ENCODE measurements at regions not wholly inside any gene's neighbourhood (a gene's known extent, or its start where the extent isn't known, plus 50 kb on each side); places are given as distances from the start of the nearest gene placed in this dataset.
"Not testable (repeated sequence)": the region's sequence is repeated elsewhere in the genome, so short reads cannot be mapped to it uniquely, and the experiment has no call there.

DNA sequence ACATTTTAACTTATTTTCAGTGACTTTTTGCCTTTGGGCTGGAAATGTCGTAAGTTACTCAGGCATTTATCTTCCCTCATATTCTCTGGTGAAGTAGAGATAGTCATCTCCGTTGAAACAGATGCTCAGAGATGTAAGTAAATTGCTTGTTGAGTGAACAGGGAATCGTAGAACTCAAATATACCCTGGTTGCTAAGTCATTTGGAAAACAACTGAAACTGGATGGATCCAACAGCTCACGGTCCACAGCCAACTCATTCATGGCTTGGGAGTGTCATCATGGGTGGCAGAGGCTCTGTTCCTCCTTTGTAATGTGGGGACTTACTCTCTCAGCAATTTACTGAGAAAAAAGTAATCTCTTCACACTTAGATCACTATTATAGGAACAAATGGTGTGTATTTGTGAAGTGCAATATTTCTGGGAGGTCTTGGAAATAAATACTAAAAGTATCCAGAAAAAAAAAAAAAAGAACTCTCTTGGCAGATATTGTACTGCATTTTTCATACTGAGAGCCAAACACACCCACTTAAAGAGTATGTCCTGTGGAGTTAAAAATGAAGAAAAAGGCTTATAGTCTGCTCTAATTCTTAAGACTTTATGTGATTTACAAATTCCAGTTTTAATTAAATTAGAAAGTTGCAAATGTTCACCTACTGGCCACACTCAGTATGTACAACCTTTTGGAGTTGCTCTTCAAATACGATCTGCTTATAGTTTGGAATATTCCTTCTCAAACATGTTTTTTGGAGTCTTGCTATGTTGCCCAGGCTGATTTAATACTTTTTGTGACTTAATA lies 107.4 kb downstream of the LEPR start:
- no peak for DNase-seq

DNA sequence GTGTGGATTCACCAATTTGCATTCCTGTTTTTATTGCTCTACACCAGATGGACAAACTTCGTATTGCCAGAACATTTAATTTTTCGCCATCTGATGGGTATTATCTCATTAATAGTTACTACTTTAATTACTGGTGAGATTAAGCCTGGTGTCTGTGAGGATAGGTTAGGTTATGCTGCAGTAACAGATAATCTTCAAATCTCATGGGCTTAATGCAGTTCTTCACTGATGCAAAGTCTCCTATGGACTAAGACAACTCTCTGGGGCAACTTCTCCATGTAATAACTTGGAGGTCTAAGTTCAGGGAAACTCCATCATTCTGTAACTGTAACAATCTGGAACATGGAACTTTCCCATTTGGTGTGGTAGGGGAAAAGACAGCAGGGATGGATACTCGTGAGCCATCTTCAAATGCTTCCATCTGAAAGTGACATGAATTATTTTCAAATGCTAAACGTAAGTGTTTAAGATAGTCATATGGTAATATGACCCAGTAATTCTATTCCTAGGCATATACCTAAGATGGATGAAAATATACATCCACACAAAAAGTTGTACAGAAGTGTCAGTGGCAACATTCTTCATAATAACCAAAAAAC lies 111.6 kb downstream of the LEPR start:
- no peak for DNase-seq

DNA sequence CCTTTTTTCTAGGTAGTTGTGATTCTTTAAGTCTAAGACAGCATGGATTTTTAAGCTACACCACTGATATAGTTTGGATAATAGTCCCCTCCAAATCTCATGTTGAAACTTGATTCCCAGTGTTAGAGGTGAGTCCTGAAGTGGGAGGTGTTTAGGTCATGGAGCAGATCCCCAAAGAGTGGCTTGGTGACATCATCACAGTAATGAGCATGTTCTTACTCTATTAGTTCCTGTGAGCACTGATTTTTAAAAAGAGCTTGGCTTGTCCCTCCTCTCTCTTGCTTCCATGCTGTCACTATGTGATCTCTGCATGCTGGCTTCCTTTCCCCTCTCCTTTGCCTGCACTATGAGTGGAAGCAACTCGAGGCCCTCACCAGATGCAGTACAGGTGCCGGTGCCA lies 115.5 kb downstream of the LEPR start:
- DNase-seq, result no peak

DNA sequence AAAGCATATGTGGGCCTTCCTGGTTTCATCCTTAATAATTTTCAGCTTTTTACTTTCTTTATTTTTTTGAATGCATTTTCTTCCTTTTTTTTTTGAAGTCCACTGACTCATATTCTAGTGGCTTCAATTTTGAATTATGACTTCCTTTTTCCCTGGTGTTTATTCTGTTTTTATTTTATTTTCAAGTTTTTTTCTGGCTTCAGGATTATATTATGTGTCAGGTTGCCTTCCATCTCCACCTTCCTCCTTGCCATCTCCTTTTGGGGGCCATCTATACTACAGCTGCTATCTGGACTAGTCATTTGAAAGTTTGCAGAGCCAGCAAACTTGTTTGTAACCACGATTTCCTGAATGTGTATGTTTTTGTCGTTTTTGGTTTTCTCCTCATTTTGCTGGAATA lies 117.6 kb downstream of the LEPR start:
- DNase-seq, result no peak

DNA sequence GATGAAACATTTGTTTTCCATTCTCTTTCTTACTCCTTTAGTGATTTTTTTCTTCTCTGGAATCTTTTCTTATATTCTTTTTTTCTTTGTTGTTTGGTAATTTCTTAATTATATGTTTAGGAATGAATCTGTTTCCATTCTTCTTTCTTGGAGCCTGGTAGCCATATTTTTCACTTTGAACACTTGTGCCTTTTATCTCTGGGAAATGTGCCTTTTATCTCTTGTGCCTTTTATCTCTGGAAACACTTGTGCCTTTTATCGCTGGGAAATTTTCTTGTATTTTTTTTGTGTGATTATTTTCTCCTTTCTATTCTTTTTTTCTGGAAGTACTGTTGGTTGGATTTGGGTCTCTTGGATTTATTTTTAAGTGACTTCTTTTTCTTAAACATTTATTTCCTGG lies 118.2 kb downstream of the LEPR start:
- no peak for DNase-seq

DNA sequence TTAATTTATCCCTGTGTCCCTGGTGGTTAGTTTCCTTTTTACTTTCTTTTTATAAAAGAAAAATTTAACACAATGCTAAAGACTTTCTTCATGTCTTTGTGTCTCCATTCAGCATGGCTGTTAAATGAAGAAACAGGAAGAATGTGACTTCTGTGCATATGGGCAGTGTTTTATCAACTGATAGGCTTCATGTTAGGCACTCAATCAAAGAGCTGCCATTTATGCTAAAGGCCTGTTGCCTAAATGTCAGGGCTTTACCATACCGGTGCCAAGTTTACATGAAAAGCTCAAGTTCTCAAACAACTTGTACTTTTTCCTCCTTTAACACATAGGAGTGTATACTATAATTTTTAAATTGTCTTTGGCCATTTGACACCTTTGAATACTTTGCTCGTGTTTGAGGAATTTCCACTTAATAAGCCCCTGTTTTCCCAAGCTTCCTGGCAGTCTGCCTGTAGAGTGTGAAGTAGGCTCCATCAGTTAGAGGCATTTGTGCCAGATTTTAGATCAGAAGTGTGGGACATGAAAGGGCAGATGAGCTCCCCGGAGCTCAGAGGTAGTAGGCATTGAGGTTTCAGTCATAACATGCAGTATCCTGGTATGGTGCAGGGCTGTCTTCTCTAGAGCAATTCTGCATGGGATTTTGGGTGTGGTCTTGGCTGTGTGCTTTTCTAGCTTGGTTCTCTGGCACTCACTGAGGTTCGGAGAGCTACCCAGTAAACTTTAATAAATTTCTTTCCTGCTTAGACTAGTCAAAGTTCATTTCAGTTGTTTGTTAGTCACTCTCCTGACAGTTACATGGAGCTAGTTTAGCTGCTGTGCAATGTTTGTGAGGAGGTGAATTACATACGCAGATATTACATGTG lies 119.0 kb downstream of the LEPR start:
- no peak for DNase-seq

DNA sequence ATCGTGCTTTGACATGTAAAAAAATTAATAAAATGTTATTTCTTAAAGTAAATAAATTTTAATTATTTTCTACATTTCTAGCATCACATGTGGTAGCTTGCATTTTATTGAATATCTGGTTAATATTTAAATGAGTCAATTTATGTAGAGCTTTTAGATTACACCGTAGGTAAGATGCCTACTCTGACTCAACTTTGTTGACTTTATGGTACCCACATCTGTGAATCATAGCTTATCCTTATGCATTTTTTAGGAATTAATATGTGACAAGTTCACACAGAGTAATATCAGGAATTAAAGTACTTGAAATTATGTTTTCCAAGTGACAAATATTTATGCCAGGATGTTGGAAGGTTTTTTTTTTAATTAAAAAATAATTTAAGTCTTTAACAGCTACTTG lies 120.7 kb downstream of the LEPR start:
- DNase-seq, result no peak

DNA sequence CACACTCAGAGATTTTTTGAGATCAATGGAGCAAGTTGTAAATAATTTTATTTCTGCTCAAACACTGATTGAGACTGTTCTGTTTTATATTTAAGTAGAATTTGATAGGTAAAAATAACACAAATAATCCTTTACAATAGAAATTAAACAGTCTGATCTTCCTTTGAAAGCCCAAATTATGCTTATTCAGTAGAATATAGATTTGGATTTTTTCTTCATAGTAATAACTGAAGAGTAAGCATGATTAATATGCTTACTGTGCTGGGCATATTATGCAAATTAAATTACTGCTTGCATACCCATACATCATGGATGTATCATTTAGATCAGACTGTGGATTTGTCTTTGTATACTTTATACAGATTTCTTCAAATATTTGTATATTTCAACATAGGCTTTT lies 121.4 kb downstream of the LEPR start:
- no peak for DNase-seq

DNA sequence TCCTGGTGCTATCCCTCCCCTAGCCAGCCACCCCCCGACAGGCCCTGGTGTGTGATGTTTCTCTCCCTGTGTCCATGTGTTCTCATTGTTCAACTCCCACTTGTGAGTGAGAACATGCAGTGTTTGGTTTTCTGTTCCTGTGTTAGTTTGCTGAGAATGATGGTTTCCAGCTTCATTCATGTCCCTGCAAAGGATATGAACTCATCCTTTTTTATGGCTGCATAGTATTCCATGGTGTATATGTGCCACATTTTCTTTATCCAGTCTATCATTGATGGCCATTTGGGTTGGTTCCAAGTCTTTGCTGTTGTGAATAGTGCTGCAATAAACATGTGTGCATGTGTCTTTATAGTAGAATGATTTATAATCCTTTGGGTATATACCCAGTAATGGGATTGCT lies 122.1 kb downstream of the LEPR start:
- DNase-seq, result not testable (repeated sequence)

DNA sequence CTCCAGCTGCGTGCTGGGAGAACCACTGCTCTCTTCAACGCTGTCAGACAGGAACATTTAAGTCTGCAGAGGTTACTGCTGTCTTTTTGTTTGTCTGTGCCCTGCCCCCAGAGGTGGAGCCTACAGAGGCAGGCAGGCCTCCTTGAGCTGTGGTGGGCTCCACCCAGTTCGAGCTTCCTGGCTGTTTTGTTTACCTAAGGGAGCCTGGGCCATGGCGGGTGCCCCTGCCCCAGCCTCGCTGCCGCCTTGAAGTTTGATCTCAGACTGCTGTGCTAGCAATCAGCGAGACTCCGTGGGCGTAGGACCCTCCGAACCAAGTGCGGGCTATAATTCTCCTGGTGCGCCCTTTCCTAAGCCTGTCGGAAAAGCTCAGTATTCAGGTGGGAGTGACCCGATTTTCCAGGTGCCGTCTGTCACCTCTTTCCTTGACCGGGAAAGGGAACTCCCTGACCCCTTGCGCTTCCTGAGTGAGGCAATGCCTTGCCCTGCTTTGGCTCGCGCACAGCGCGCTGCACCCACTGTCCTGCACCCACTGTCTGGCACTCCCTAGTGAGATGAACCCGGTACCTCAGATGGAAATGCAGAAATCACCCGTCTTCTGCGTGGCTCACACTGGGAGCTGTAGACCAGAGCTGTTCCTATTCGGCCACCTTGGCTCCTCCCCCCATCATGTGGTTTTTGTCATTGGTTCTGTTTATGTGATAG lies 130.0 kb downstream of the LEPR start:
- DNase-seq, result not testable (repeated sequence)

DNA sequence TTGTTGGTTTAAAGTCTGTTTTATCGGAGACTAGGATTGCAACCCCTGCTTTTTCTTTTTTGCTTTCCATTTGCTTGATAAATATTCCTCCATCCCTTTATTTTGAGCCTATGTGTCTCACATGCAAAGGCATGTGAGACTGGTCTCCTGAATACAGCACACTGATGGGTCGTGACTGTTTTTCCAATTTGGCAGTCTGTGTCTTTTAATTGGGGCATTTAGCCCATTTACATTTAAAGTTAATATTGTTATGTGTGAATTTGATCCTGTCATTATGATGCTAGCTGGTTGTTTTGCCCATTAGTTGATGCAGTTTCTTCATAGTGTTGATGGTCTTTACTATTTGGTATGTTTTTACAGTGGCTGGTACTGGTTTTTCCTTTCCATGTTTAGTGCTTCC lies 132.0 kb downstream of the LEPR start:
- DNase-seq, result not testable (repeated sequence)

DNA sequence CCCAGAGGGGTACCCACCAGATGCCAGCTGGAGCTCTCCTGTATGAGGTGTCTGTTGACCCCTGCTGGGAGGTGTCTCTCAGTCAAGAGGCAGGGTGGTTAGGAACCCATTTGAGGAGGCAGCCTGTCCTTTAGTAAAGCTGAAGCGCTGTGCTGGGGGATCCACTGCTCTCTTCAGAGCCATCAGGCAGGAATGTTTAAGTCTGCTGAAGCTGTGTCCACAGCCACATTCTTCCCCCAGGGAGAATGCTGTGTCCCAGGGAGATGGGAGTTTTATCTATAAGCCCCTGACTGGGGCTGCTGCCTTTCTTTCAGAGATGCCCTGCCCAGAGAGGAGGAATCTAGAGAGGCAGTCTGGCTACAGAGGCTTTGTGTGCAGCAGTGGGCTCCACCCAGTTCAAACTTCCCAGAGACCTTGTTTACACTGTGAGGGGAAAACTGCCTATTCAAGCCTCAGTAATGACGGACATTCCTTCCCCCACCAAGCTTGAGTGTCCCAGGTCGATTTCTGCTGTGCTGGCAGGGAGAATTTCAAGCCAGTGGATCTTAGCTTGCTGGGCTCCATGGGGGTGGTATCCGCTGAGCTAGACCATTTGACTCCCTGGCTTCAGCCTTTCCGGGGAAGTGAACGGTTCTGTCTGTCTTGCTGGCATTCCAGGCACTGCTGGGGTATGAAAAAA lies 133.8 kb downstream of the LEPR start:
- DNase-seq, result not testable (repeated sequence)

DNA sequence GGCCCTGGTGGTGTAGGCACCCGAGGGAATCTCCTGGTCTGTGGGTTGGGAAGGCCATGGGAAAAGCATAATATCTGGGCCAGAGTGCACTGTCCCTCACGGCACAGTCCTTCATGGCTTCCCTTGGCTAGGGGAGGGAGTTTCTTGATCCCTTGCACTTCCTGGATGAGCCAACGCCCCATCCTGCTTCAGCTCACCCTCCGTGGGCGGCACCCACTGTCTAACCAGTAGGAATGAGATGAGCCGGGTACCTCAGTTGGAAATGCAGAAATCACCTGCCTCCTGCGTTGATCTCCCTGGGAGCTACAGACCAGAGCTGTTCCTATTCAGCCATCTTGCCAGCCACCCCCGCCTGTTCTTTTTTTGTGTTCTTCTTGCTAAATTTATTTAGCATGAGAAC lies 134.4 kb downstream of the LEPR start:
- no peak for DNase-seq

DNA sequence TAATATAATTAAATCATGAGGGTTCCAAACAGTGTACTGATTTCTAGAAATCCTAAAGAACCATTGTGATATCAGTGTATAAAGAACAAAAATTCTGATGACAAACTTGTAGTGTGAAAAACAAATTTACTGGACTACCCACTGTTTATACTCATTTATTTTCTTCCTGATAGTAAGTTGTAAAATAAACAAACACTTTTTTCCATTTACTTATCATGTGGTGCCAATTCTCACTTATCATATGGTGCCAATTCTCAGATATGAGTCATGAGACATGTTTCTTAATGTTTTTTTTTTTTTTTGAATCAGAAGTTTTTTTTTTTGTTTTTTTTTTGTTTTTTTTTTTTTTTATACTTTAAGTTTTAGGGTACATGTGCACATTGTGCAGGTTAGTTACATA lies 137.7 kb downstream of the LEPR start:
- no peak for DNase-seq

DNA sequence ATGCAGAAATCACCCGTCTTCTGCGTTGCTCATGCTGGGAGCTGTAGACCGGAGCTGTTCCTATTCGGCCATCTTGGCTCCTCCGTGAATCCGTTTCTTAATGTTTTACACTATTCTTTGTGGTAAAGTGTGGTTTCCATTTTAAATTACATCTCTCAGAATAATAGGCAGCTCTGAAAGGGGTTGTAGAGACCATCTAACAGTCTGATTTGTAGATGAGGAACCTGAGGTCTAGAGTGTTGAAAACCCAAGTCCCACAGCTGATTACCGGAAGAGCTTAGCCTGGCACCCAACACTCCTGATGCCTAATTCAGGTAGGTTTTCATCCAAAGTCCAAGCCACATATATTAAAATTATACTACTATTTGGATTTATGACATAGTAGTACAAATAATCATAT lies 144.0 kb downstream of the LEPR start:
- no peak for DNase-seq

DNA sequence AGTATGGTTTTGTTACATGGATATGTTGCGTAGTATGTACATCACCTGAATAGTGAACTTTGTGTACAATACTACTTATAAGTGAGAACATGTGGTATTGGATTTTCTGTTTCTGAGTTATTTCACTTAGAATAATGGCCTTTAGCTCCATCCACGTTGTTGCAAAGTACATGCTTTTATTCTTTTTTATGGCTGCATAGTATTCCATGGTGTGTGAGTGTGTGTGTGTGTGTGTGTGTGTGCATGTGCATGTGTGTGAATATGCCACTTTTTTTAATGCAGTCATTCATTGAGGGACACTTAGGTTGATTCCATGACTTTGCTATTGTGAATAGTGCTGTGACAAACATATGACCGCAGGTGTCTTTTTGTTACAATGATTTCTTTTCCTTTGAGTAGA lies 147.8 kb downstream of the LEPR start:
- DNase-seq, result no peak

DNA sequence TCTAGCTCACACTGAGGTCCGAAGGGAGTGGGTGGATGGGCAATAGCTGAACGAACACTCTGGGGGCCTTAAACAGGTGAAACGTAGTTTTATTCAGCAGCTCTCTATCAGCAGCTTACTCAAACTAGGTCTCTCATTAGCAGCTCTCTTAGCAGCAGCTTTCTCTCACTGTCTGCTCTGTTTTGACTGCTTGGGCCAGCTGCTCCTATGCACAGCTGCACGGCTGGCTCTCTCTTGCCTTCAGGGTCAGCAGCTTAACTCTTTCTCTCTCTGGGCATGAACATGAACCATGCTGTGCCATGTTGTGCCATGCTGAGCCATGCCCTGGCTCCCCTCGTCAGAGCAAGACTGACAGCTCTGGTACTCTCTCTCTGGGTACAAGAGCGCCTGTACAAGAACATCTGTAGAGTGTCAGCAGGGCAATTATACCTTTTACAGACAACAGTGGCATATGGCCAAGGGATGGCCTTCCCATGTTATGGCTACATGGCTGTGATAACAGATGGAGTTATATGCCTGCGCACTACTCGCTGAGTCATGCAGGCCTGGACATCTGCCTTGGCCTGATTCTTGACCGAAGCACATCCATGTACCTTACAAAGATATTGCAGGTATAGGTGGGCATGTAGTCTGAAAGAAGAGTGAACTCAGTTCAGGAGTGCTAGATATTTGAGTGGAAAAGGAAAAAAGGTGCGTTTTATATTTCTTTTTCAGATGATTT lies 152.4 kb downstream of the LEPR start:
- DNase-seq, result no peak

DNA sequence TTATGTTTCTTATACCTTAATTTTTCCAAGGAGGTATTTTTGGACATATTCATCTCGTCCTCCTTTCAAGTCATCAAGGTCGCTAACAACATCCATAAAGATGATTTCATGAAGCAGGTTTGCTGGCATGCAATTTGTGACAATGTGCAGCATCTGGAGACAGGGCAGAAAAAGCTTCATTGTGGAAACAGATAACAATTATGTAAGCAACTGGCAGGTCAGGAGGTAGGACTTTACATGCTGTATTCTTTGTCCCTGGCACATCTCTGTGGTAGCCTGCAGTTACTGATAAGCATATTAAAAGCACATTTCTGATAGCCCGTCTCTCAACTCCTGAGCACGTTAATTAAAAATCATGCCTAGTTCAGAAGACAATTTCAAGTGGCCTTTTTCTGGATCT lies 156.8 kb downstream of the LEPR start:
- no peak for DNase-seq

DNA sequence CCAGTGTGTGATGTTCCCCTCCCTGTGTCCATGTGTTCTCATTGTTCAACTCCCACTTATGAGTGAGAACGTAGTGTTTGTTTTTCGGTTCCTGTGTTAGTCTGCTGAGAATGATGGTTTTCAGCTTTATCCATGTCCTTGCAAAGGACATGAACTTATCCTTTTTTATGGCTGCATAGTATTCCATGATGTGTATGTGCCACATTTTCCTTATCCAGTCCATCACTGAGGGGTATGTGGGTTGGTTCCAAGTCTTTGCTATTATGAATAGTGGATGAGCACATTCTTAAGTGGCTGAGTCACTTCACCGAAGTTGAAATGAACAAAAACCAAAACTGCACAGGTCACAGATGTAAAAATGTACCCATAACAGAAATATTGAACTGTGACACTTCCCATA lies 157.5 kb downstream of the LEPR start:
- DNase-seq, result not testable (repeated sequence)

DNA sequence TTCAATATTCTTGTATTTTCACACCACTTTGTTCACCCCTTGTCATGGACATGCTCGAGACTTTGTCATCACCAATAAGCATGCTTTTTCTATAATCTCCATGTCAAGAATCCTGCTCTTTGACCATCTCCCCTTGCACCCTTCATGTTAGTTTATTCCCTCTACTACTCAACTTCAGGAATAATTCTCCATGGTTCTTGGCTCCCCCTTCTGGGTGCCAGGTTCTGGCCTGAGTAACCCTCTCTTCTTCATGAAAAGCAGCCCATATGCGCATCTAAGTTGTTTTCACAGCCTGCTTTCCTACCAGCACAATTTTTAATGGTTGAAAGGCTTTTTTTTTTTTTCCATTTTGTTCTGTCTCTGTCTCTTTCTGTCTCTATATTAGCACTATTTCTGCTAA lies 160.7 kb downstream of the LEPR start:
- DNase-seq, result no peak

DNA sequence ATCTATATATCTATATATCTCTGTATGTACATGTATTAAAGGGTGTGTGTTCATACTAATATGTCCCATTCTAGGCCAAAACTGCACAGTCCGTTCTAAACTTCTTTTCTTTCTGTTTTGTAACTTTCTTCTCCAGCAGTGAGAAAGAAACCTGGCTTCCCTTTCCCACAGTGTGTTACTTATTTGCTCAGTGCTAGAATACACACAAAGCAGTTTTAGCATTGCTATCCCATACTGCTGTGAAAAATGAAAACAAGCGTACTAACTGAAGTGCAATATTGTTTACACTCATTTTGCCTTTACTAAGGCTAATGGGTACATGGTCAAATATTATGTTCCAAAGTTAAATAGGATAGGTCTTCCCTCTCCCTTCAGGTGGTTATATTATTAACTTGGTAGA lies 163.9 kb downstream of the LEPR start:
- no peak for DNase-seq

DNA sequence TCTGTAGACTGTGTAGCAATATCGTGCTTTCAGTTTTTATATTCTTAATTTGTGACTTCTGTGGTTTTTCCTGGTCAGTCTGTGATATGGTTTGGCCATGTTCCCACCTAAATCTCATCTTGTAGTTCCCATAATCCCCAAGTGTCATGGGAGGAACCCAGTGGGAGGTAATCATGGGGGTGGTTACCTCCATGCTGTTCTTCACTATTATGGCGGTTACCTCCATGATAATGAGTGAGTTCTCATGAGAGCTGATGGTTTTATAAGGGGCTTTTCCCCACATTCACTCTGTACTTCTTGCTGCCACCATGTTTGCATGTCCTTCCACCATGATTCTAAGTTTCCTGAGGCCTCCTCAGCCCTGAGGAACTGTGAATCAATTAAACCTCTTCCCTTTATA lies 169.8 kb downstream of the LEPR start:
- no peak for DNase-seq

Measured in activated T-cell treated with anti-CD3 and anti-CD28 coated beads, Interleukin-2, amount 50 U/mL, for 48 hours (primary cell).